DND-41 (cell line): ENCODE measurements at regions not wholly inside any gene's neighbourhood (a gene's known extent, or its start where the extent isn't known, plus 50 kb on each side); places are given as distances from the start of the nearest gene placed in this dataset.

Experiments
- ATAC-seq: fragments of 200-7000 bp; cut with Tn5 transposase; 3 replicates; pipeline ENCODE4 v1.9.1; 2021; ENCODE audit warnings: low read depth; ENCODE audit not compliant: insufficient read depth
- DNase-seq: peaks from one replicate; pipeline ENCODE4 v3.0.0-alpha.2; 2020
- H2AFZ ChIP-seq: 2 replicates; pipeline ENCODE4 v1.6.0; 2012; ENCODE audit warnings: low read depth, low read length
- H3K27ac ChIP-seq: 2 replicates; pipeline ENCODE4 v1.5.1; 2012; ENCODE audit warnings: low read length, inconsistent platforms
- H3K27me3 ChIP-seq: fragments of 200-600 bp; sonication (generic); 2 replicates; pipeline ENCODE4 v1.6.0; 2012; ENCODE audit warnings: low read length, mild to moderate bottlenecking, inconsistent platforms; ENCODE audit not compliant: insufficient read depth, poor library complexity
- H3K36me3 ChIP-seq: 2 replicates; pipeline ENCODE4 v1.5.1; 2012; ENCODE audit warnings: low read length, inconsistent platforms; ENCODE audit not compliant: insufficient read depth
- H3K4me1 ChIP-seq: 2 replicates; pipeline ENCODE4 v1.5.1; 2012; ENCODE audit warnings: mild to moderate bottlenecking, low read length; ENCODE audit not compliant: insufficient read depth
- H3K4me2 ChIP-seq: 2 replicates; pipeline ENCODE4 v1.6.0; 2012; ENCODE audit warnings: mild to moderate bottlenecking, moderate library complexity, low read length, inconsistent platforms; ENCODE audit not compliant: insufficient read depth
- H3K4me3 ChIP-seq, 2 experiments: fragments of 200-600 bp in 1 of 2; shearing (Covaris generic) in 1 of 2; 2 replicates each; pipeline ENCODE4 v1.5.1; 2012 to 2016; ENCODE audit warnings: inconsistent platforms in 2 of 2, low read length in 2 of 2, mild to moderate bottlenecking in 2 of 2, low read depth in 1 of 2, moderate library complexity in 1 of 2
- H3K79me2 ChIP-seq: 2 replicates; pipeline ENCODE4 v1.6.0; 2012; ENCODE audit warnings: low read length, inconsistent platforms; ENCODE audit not compliant: insufficient read depth
- H3K9ac ChIP-seq: 2 replicates; pipeline ENCODE4 v1.6.0; 2012; ENCODE audit warnings: low read depth, mild to moderate bottlenecking, inconsistent platforms, low read length, moderate library complexity
- H3K9me3 ChIP-seq: 2 replicates; pipeline ENCODE4 v1.5.1; 2012; ENCODE audit warnings: low read length, moderate library complexity, mild to moderate bottlenecking, inconsistent platforms; ENCODE audit not compliant: insufficient read depth, severe bottlenecking
- H4K20me1 ChIP-seq: 2 replicates; pipeline ENCODE4 v1.6.0; 2012; ENCODE audit warnings: low read length; ENCODE audit not compliant: insufficient read depth
- EZH2 ChIP-seq: IDR thresholded peaks from 3 replicates; pipeline ENCODE4 v1.6.1; 2012; ENCODE audit warnings: borderline replicate concordance, low read depth, mild to moderate bottlenecking, moderate library complexity, low read length, inconsistent platforms; ENCODE audit not compliant: severe bottlenecking
- TF ChIP-seq, protein P1 (sequence below): IDR thresholded peaks from 2 replicates; pipeline ENCODE4 v1.5.1; 2012; ENCODE audit warnings: borderline replicate concordance, low read length, moderate library complexity, mild to moderate bottlenecking; ENCODE audit not compliant: poor library complexity, severe bottlenecking; ENCODE audit errors: extremely low read depth

DNA sequence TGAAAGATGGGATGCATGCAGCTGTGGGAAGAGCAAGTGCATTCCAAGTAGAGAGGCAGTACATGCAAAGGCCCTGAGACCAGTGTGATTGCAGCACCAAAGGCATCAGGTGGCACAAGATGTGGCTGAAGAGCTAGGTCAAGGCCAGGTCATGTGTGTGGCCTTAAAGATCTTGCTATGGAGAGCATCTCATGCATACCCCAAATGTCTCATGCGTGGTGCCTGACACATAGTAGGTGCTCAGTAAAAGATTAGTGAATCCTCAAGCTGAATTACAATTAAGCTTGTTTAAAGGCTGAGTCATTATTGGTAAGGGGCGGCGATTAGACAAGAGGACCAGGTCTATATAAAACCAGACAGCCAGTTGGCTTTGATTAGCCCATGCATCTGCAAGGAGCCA lies 336.6 kb downstream of the FGFR2 start:
- Histone ChIP-seq H3K9ac (no peak overlapping the region), H3K27me3 (peaks cover 3% of the 10 kb centered on the region), H3K27ac (no peak overlapping the region), H3K4me3 (no peak overlapping the region), H3K36me3 (no peaks in the 10 kb centered on the region), H4K20me1 (no peaks in the 10 kb centered on the region), H3K9me3 (no peaks in the 10 kb centered on the region), H3K79me2 (no peaks in the 10 kb centered on the region), H3K4me1 (no peaks in the 10 kb centered on the region), H3K4me2 (no peak overlapping the region), H2AFZ (no peak overlapping the region)
- no peak for TF ChIP-seq EZH2
- TF ChIP-seq, protein P1, sequence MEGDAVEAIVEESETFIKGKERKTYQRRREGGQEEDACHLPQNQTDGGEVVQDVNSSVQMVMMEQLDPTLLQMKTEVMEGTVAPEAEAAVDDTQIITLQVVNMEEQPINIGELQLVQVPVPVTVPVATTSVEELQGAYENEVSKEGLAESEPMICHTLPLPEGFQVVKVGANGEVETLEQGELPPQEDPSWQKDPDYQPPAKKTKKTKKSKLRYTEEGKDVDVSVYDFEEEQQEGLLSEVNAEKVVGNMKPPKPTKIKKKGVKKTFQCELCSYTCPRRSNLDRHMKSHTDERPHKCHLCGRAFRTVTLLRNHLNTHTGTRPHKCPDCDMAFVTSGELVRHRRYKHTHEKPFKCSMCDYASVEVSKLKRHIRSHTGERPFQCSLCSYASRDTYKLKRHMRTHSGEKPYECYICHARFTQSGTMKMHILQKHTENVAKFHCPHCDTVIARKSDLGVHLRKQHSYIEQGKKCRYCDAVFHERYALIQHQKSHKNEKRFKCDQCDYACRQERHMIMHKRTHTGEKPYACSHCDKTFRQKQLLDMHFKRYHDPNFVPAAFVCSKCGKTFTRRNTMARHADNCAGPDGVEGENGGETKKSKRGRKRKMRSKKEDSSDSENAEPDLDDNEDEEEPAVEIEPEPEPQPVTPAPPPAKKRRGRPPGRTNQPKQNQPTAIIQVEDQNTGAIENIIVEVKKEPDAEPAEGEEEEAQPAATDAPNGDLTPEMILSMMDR: no peak
- ATAC-seq (no peak), DNase-seq (no peak)

DNA sequence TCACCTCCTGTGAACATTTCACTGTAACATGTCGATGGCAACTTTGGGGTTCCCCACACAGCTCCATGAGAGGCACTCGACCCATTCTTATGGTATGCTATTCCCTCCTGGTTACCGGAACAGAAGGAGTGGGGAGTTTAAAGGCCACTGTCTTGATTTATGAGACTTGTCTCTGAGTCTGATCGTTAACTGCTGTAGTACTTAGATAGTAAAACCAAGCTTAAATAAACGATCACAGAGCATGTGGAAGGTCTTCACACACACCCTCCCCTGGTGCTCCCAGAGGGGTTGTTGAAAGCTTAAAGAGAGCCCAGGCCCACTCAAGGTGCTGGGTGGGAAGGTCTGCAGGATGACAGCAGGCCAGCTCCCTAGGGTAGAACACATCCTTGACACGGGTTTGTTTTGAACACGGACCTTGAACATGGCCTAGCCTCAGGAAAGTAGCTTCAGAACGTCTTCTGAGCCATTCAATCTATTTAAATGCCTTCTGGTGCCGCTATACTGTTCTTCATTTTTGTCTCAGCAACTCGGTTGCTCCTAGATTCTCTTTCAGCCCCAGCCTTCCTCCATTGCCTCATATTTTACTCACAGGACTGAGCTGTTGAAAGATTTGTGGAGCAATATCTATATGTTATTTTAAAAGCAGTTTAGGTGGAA lies 335.3 kb downstream of the FGFR2 start:
- Histone ChIP-seq H3K4me3 (no peak overlapping the region), H3K36me3 (no peaks in the 10 kb centered on the region), H3K4me2 (no peak overlapping the region), H3K4me1 (no peaks in the 10 kb centered on the region), H4K20me1 (no peaks in the 10 kb centered on the region), H3K79me2 (no peaks in the 10 kb centered on the region), H2AFZ (no peak overlapping the region), H3K27ac (no peak overlapping the region), H3K27me3 (peaks cover 3% of the 10 kb centered on the region), H3K9ac (no peak overlapping the region), H3K9me3 (no peaks in the 10 kb centered on the region)
- TF ChIP-seq, protein P1: no peak
- TF ChIP-seq EZH2: no peak
- ATAC-seq: no peak
- no peak for DNase-seq

DNA sequence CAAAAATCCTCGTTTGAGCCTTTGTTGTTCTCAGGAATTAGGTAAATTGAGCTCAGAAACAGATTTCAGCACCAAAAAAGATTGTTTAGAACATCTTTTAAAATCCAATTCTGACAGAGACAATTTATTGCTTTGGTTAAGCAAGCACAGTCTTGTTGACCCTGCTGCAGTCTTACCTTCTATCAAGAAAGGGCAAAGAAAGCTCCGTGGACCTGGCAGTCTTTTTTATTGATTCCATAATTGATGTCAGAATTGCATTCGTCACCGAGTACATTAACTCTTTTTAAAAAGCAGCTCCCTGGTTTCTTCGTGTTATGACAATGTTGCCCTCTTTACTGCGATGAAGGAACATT lies 334.8 kb downstream of the FGFR2 start:
- no peaks in the 10 kb centered on the region for H3K4me1 ChIP-seq
- TF ChIP-seq EZH2: no peak
- TF ChIP-seq, protein P1: no peak
- ATAC-seq (no peak), DNase-seq (no peak)
- H3K9ac ChIP-seq: no peak overlapping the region
- H3K4me2 ChIP-seq: no peak overlapping the region
- peaks cover 3% of the 10 kb centered on the region for H3K27me3 ChIP-seq
- H3K36me3 ChIP-seq: no peaks in the 10 kb centered on the region
- no peaks in the 10 kb centered on the region for H3K9me3 ChIP-seq
- no peak overlapping the region for H3K4me3 ChIP-seq
- H3K79me2 ChIP-seq: no peaks in the 10 kb centered on the region
- no peak overlapping the region for H3K27ac ChIP-seq
- H4K20me1 ChIP-seq: no peaks in the 10 kb centered on the region
- H2AFZ ChIP-seq: no peak overlapping the region
